ENCODE measurements at regions not wholly inside any gene's neighbourhood (a gene's known extent, or its start where the extent isn't known, plus 50 kb on each side); places are given as distances from the start of the nearest gene placed in this dataset.
A peak's percentile ranks its signal among the peaks of the same experiment; 100 is the strongest.

GRCh38 chr4:22957774-22958309, 265.1 kb downstream of the GBA3 start:
- DNase-seq (ENCODE audit: low read depth) = no peak

DNA sequence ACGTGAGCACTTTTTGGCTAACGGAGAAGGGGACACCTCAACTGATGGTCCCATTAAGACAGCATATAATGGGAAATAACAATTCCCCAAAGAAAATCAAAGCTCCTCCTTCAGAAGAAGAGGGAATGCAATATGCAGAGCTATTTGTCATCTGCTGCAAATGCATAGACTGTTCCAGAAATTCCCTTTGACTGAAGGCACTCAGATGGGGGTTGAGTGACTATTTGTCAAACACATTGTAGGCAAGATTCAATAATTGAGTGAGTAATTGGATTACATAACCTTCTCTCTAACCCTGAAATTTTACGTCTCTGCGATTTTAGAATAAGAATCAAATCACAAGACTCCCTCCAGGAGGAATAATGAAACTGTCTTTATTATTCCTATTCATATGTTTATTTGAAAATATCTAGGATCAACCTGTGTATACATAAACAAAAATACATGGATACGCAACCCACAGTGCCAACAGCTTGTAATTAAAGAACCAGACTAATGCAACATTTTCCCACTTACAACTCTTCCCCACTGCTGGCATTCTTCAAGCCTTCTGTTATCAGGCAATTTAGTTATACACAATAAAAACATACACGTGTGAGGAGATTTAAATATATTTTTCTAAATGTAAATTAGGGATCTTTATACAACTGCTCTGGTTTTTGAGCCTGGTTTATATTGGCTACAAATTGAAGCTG, 256.6 kb downstream of the GBA3 start:
- no peak for DNase-seq (ENCODE audit: low read depth)

DNA sequence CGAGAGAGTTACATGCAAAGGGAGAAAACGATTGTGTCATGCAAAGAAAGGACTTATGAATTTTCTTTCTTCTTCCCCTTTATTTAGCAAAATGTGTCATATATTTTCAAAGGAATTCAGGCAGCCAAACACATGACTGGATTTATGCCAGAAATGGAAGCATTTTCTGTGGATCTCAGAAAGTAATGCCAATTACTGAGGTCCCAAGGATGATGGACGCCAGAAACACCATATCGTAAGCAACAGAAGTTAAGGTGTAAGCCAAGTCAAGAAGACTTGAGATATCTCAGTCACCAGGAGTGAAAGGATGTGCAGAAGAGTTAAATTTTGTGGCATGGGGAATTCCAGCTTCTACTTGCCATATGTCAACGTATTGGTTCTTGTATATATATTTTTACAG, 255.1 kb downstream of the GBA3 start:
- no peak for DNase-seq (ENCODE audit: low read depth)

GRCh38 chr4:22942920-22943559, 250.3 kb downstream of the GBA3 start:
- no peak for DNase-seq (ENCODE audit: low read depth)

DNA sequence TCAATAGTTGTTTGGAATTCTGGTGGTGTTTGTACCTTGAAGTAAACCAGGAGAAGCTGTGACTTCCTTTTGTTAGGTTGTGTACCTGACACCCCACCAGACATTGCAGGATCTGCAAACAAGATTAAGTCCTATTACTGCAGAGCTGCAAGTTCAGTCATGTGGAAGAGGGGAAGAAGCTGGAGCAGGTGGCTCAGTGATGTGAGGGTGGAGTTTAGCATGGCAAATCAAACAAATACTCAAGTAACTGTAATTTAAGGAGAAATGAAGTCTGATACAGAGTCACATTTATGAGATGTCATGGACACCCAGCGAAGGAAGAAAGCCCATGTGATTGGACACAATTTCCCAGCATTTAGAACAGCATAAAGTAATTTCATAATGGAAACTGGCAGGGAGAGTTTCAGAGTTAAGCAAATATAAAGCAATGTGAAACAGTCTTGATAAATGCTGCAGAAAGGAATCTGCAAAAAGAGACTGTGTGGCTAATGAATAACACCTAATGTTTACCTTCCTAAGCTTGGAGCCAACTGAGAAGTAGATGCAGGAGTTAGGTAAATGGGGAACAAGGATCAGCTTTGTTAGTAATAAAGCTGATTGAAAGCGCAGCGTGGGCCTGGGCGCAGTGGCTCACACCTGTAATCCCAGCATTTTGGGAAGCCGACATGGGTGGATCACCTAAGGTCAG, 249.1 kb downstream of the GBA3 start:
- DNase-seq (ENCODE audit: low read depth) = no peak

DNA sequence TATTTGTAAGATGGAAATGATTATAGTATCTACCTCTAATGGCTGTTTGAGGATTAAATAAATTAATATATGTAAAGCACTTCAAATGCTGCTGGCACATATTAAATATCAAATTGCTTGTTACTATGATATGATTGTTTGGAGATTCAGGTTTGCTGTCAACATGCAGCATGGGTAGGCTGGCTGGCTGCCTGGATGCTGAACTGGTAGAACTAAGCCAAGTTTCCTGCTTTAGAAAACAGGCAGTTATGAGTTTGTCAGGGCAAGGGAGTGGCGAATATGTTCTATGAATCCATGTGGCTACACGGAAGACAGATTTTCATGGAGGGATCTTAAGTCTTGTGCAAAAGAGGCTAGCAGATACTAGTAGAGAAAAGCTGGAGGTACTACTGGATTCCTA, 239.6 kb downstream of the GBA3 start:
- no peak for DNase-seq (ENCODE audit: low read depth)

GRCh38 chr4:22922426-22922825, 229.7 kb downstream of the GBA3 start:
- no peak for DNase-seq (ENCODE audit: low read depth)

DNA sequence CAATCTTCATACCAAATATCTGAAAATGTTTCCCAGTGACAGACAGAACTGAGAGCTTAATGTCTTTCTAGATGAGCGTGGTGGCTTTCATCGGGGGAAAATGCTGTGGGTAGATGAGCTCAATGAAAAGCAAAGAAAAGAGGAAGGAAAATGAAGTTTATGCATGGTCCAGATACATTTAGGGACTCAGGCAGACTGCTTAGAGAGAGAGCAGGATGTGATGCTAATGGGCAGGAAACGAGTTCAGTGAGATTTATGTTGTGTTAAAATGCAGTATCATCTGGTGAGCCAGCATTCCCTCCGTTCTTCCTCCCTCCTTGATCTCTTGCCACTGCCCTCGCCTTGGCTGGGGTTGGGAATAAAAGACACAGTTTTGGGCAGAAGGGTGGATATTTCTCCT, 229.2 kb downstream of the GBA3 start:
- DNase-seq (ENCODE audit: low read depth) = no peak

- DNase-seq (ENCODE audit: low read depth) = no peak
These were observed 218.5 kb downstream of the GBA3 start for GRCh38 chr4:22911285-22911684.

DNA sequence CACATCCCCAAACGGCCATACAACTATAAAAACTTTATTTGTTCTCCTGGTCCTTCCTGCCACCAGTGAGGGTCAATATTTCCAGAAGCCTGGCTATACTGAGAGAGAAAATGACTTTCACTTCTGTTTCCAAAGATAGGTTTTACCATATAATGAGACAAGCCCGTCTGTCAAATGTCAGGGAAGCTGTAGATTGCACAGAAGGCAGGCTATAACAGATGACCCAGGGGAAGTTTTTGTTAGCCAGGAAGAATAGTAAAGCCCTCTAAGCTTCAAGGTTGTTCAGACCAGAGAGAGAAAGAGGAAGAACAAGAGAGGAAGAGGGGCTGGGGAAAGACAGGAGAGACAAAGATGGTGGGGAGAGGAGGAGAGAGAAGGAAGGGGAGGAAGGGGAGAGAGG, 217.5 kb downstream of the GBA3 start:
- DNase-seq (ENCODE audit: low read depth) = no peak

GRCh38 chr4:22906045-22906444, 213.3 kb downstream of the GBA3 start:
- no peak for DNase-seq (ENCODE audit: low read depth)

DNA sequence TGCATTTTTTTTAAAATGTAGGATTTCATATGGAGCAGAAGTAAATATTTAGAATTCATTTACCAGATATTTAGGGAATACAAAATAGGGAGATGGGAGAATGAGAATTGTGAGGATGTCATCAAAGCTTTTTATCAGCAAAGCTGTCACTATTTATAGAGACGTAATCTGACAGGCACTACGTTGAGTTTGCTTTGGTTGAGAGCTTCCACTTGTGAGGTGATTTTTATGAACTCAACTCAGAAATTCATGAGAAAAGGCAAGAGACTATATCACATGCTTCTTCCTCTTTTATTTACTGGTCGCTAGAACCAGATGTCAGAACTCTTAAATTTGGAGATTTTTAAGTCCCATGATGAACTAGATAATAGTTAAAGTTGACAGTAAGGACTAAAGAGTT, 211.2 kb downstream of the GBA3 start:
- DNase-seq (ENCODE audit: low read depth) = no peak

DNA sequence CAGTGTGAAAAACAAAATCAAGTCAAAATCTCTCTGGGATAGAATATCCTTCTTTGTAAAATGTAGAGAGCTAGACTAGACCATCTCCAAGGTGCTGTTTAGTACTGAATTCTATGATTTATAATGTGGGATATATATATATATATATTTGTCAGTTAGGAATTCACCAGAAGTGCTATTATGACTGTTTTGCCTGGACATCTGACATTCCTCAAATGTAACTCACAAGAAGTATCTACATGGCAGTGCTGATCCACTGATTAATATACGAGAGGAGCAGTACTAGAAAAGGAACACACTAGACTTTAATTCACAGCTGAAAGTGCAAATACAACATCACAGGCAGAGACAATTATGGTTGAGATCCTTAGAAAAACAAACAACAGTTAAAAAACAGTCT, 208.9 kb downstream of the GBA3 start:
- DNase-seq (ENCODE audit: low read depth) = no peak

DNA sequence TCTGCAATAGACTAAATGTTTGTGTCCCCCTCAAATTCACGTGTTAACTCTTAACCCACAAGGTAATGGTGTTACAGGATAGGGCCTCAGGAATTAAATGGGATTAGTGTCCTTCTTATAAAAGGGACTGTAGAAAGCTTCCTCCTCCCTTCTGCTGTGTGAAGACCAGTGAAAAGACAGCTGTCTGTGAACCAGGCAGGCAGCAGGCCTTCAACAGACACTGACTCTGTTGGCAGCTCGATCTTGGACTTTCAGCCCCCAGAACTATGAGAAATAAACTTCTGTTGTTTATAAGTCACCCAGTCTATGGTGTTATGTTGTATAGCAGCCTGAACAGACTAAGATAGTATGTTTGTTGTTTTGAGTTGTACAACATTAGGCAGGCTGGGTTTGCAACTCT, 208.1 kb downstream of the GBA3 start:
- DNase-seq (ENCODE audit: low read depth) = no peak

DNA sequence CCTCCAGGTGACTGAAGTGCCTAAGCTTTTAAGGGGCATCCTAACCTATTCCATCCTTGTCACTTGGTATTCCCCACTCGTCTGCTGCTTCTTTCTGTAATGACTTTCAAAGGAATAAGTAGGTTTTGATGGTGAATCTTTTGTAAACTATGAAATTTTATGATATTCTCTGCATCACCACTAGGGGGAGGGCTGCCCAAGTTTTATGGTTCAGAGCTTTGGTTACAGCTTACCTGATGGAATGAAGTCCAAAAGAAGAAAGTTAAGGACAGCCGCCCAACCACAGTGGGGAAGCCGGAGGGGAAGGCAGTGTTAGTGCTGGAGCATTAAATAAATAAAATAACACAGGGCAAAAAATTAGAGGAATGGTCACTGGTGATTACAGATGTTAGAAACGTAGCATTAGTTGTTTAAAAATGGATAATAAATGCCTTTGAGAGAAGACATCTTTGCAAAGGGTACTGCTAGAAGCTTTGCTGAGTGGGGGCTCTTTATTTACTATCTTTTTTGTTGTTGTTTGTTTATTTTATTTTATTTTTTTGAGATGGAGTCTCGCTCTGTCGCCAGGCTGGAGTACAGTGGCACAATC, 204.9 kb downstream of the GBA3 start:
- peak; percentile 4 for DNase-seq (ENCODE audit: low read depth)

DNA sequence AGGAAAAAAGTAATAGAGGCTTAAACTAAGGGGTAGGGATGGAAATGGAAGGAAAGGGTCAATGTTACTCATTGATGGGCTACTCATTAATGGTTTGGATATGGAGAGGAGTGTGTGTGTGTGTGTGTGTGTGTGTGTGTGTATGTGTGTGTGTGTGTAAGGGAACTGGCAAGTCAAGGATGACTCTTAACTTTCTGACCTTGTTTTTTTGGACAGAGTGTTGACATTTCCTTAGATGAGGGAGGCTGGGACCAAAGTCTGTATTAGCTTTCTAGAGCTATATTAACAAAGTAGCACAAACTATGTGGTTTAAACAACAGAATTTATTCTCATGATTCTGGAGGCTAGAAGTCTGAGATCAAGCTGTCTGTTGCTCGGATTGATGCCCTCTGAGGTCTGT, 202.7 kb downstream of the GBA3 start:
- DNase-seq (ENCODE audit: low read depth) = no peak

DNA sequence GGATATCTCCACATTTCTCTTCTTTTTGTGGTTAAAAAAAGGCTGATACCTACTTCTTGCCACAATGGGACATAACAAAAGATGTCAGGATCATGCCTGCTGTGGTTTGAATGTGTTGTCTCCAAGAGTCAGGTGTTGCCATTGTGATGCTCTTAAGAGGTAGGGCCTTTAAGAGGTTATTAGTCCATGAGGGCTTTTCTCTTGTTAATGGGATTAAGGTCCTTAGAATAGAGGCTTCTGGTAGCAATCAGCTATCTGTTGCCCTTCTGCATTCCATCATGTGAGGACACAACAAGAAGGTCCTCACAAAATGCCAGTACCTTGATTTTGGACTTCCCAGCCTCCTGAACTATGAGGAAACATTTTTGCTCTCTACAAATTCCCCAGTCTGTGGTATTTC, 191.4 kb downstream of the GBA3 start:
- DNase-seq (ENCODE audit: low read depth) = no peak

DNA sequence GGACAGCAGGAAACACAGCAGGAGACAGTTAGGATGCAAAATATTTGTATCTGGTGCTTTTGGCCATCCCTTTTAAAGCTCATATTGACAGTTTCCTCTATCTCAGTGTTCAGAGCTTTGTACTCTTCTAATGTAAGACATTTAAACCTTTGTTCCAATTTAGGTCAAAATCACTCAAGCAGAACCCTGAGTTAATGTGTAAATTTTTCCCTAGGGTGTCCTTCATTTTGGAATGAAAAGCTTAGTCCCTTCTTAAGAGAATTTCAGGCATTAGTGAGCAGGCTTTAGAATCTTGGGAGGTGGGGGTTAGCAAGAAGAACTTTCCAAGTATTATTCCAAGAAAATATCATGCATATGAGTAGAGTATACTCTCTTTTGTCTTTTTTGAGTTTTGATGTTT, 188.7 kb downstream of the GBA3 start:
- DNase-seq (ENCODE audit: low read depth) = no peak

DNA sequence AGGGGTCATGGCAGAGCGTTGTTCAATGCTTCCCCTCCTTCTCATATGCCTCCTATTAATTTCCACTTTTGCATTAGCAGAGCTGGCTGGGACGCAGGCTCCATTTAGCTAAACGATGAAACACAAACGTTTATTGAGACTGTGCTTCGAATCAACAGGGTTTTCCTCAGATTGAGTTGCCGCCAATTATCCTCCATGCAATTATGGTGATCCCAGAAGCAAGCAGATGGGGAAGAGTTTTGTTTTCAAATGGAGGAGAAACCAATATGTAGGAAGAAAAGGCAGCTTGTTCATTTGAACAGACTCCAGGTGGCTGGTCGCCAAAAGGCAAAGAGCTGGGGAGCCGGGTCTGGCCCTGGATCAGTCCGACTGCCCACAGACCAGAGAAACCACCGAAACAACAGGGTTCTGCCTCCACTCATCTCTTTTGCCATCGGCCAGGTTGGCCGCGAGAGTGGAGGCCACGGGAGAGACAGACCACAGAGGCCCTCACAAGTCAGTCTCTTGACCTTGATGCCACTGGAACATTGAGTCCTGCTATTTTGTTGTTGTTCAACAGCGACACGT, 184.8 kb downstream of the GBA3 start:
- no peak for DNase-seq (ENCODE audit: low read depth)

GRCh38 chr4:22876270-22876669, 183.5 kb downstream of the GBA3 start:
- DNase-seq (ENCODE audit: low read depth) = no peak

- no peak for DNase-seq (ENCODE audit: low read depth)
These were observed 183.0 kb downstream of the GBA3 start for GRCh38 chr4:22875587-22876257.

Data from forelimb muscle (tissue), 1 donor.